Hepatocyte (in vitro differentiated cells): ENCODE measurements at regions not wholly inside any gene's neighbourhood (a gene's known extent, or its start where the extent isn't known, plus 50 kb on each side); places are given as distances from the start of the nearest gene placed in this dataset.

Source experiments
- EZH2 ChIP-seq: fragments of 200-600 bp; sonication (generic); IDR thresholded peaks from 2 replicates; pipeline ENCODE4 v1.6.1; 2016; ENCODE audit warnings: antibody characterized with exemption, mild to moderate bottlenecking, borderline replicate concordance
- EZH2phosphoT487 ChIP-seq: fragments of 200-600 bp; sonication (generic); IDR thresholded peaks from one replicate; pipeline ENCODE4 v1.6.1; 2018; ENCODE audit warnings: antibody characterized with exemption, mild to moderate bottlenecking, low read depth, moderate library complexity; ENCODE audit not compliant: unreplicated experiment, severe bottlenecking
- TF ChIP-seq, protein P1 (sequence below): fragments of 200-600 bp; sonication (generic); IDR thresholded peaks from 2 replicates; pipeline ENCODE4 v1.5.1; 2016; ENCODE audit warnings: antibody characterized with exemption, mild to moderate bottlenecking; ENCODE audit not compliant: poor library complexity

DNA sequence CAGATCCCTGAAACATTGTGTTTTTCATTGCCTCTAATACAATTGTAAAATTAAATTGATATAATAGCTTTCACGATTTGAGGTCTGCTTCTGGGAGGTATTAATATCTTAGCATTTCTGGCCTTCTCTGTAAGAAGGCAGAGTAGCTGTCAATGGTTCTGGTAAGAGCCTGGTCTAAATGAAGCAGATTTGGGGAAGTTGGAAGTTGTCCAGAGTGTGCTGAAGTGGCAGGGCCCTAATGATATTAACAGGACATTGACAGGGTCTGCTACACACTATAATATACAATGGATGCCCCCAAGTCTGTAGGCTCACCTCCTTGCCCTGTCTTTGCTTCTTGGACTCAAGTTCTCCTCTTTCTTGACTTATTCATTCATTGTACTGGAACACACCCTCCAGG is 99.5 kb downstream of the C4BPA start:
- TF ChIP-seq, protein P1, sequence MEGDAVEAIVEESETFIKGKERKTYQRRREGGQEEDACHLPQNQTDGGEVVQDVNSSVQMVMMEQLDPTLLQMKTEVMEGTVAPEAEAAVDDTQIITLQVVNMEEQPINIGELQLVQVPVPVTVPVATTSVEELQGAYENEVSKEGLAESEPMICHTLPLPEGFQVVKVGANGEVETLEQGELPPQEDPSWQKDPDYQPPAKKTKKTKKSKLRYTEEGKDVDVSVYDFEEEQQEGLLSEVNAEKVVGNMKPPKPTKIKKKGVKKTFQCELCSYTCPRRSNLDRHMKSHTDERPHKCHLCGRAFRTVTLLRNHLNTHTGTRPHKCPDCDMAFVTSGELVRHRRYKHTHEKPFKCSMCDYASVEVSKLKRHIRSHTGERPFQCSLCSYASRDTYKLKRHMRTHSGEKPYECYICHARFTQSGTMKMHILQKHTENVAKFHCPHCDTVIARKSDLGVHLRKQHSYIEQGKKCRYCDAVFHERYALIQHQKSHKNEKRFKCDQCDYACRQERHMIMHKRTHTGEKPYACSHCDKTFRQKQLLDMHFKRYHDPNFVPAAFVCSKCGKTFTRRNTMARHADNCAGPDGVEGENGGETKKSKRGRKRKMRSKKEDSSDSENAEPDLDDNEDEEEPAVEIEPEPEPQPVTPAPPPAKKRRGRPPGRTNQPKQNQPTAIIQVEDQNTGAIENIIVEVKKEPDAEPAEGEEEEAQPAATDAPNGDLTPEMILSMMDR = no peak
- TF ChIP-seq EZH2phosphoT487 = no peak
- no peak for TF ChIP-seq EZH2
